ENCODE measurements at regions not wholly inside any gene's neighbourhood (a gene's known extent, or its start where the extent isn't known, plus 50 kb on each side); places are given as distances from the start of the nearest gene placed in this dataset.

GRCh38 chr1:83561346-83561745 lies 437.6 kb downstream of the TTLL7 start:
- TF ChIP-seq USF2 (IDR thresholded peaks at IDR 0.05; ENCODE audit: low read depth, low read length) (no peak), CEBPB (IDR thresholded peaks at IDR 0.05; ENCODE audit: low read depth, low read length) (no peak), MAFK (IDR thresholded peaks at IDR 0.05; ENCODE audit: low read depth, low read length) (no peak), RAD21 (IDR thresholded peaks at IDR 0.05; ENCODE audit: low read length) (no peak), CTCF (conservative IDR thresholded peaks at IDR 0.05; ENCODE audit: low read depth, low read length) (no peak), POLR2A (IDR thresholded peaks at IDR 0.05; ENCODE audit: low read depth, low read length) (no peak), RCOR1 (IDR thresholded peaks at IDR 0.05; ENCODE audit: insufficient replicate concordance, low read length) (no peak), SMC3 (IDR thresholded peaks at IDR 0.05; ENCODE audit: low read depth, low read length) (no peak)
